Peyer's patch (tissue), 4 donors: ENCODE measurements at regions not wholly inside any gene's neighbourhood (a gene's known extent, or its start where the extent isn't known, plus 50 kb on each side); places are given as distances from the start of the nearest gene placed in this dataset.

Experiments used
- DNase-seq, 3 donors: peaks; one replicate each; pipeline ENCODE4 v3.0.0-alpha.2; 2017 to 2019
- H3K27ac ChIP-seq, 4 donors: fragments of 200-600 bp; sonication (generic); one replicate each; pipeline ENCODE4 v1.5.1; 2016 to 2019
- H3K27me3 ChIP-seq, 2 donors: fragments of 200-600 bp; sonication (generic); one replicate each; pipeline ENCODE4 v1.5.1; 2019
- H3K36me3 ChIP-seq, 3 donors: fragments of 200-600 bp; sonication (generic); one replicate each; pipeline ENCODE4 v1.5.1; 2016 to 2019
- H3K4me1 ChIP-seq, 4 donors: fragments of 200-600 bp; sonication (generic); one replicate each; pipeline ENCODE4 v1.5.1; 2016 to 2019
- H3K4me3 ChIP-seq, 4 donors: fragments of 200-600 bp; sonication (generic); 1 replicate in 3 of 4; 2 replicates in 1 of 4; pipeline ENCODE4 v1.5.1; 2016 to 2019; ENCODE audit warnings: mild to moderate bottlenecking in 1 of 4
- H3K9me3 ChIP-seq, 4 donors: fragments of 200-600 bp; sonication (generic); one replicate each; pipeline ENCODE4 v1.5.1; 2016 to 2019; ENCODE audit warnings: mild to moderate bottlenecking in 1 of 4
- POLR2A ChIP-seq, 2 donors: fragments of 450-650 bp; IDR thresholded peaks; one replicate each; pipeline ENCODE4 v1.5.1; 2017; ENCODE audit warnings: antibody characterized with exemption in 2 of 2, mild to moderate bottlenecking in 2 of 2, moderate library complexity in 2 of 2
- TF ChIP-seq, protein P1 (sequence below), 6 experiments: fragments of 450-650 bp in 4 of 6; fragments of 200-600 bp in 2 of 6; sonication (generic) in 1 of 6; IDR thresholded peaks; one replicate each; pipeline ENCODE4 v1.5.1; 2017 to 2019; ENCODE audit warnings: antibody characterized with exemption in 6 of 6, mild to moderate bottlenecking in 3 of 6, moderate library complexity in 1 of 6

DNA sequence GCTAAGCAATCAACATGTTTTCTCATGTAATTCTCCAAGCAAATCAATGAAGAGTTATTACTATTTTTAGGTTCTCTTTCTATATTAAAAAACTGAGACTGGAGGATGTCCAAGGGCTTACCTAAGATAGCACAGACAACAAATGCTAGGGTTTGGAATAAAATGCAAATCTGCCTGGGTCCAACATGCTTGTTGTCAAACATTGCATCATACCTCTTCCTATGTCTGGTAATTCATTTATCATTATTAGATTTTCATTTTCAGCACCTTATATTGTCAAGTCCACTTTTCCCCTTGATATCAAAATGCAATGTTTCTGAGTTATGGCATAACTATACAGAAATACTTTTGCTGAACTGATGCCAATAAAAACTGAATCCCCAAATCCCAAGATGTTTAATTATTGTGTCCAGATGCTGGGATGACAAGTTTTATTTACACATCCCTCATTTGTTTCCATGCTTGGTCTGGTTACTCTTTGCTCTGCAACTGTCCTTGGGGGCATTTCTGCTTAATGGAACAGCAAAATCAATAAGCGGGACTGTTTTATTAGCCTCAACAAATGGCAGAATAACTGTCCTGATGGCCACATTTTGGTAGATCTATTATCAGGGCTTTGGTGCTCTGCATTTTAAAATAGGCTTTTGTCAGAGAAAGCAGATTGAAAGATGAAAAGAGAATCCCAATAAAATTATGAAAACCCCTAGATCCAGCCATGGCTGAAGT is 86.0 kb downstream of the C11orf87 start:
- H3K9me3 ChIP-seq: no peaks in the 10 kb centered on the region
- DNase-seq: no peak
- H3K36me3 ChIP-seq: no peaks in the 10 kb centered on the region
- no peak overlapping the region for H3K4me3 ChIP-seq
- H3K27ac ChIP-seq: no peak overlapping the region
- H3K4me1 ChIP-seq: no peaks in the 10 kb centered on the region
- H3K27me3 ChIP-seq: no peaks in the 10 kb centered on the region
- TF ChIP-seq, protein P1, sequence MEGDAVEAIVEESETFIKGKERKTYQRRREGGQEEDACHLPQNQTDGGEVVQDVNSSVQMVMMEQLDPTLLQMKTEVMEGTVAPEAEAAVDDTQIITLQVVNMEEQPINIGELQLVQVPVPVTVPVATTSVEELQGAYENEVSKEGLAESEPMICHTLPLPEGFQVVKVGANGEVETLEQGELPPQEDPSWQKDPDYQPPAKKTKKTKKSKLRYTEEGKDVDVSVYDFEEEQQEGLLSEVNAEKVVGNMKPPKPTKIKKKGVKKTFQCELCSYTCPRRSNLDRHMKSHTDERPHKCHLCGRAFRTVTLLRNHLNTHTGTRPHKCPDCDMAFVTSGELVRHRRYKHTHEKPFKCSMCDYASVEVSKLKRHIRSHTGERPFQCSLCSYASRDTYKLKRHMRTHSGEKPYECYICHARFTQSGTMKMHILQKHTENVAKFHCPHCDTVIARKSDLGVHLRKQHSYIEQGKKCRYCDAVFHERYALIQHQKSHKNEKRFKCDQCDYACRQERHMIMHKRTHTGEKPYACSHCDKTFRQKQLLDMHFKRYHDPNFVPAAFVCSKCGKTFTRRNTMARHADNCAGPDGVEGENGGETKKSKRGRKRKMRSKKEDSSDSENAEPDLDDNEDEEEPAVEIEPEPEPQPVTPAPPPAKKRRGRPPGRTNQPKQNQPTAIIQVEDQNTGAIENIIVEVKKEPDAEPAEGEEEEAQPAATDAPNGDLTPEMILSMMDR (IDR thresholded peaks at IDR 0.05): no peak
- TF ChIP-seq POLR2A (IDR thresholded peaks at IDR 0.05): no peak

DNA sequence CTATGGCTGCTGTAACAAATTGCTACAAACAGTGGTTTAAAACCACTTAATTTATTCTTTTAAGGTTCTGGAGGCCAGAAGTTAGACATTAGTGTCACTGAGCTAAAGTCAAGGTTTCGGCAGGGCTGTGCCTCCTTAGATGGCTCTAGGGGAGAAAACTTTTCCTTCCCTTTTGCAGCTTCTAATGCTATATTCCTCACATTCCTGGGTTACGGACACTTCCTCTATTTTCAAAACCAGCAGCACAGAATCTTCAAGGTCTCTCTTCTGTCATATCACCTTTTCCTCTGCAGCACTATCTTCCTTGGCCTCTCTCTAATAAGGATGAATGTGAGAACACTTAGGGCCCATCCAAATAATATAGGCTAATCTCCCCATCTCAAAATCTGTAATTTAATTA is 87.0 kb downstream of the C11orf87 start:
- Histone ChIP-seq H3K27ac (no peak overlapping the region), H3K4me1 (no peaks in the 10 kb centered on the region), H3K36me3 (no peaks in the 10 kb centered on the region), H3K4me3 (no peak overlapping the region), H3K27me3 (no peaks in the 10 kb centered on the region), H3K9me3 (no peaks in the 10 kb centered on the region)
- no peak for TF ChIP-seq POLR2A (IDR thresholded peaks at IDR 0.05)
- DNase-seq: no peak

DNA sequence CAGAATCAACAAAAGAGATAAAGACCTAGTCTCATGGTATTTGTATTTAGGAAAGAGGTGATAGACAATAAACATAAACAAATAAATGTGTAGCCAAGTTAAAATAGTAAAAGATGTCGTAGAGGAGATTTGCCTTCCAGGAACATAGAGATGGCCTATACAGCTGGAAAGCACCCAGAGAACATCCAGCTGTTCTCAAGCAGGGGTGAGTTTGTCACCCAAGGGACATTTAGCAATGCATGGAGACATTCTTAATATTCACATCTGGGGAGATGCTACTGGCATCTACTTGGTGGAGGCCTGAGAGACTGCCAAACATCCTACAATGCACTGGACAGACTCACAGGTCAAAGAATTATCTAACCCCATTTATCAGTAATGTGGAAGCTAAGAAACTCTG is 88.3 kb downstream of the C11orf87 start:
- no peaks in the 10 kb centered on the region for H3K9me3 ChIP-seq
- H3K4me1 ChIP-seq: no peaks in the 10 kb centered on the region
- no peaks in the 10 kb centered on the region for H3K36me3 ChIP-seq
- DNase-seq: no peak
- no peak overlapping the region for H3K4me3 ChIP-seq
- H3K27me3 ChIP-seq: no peaks in the 10 kb centered on the region
- no peak for TF ChIP-seq POLR2A (IDR thresholded peaks at IDR 0.05)
- TF ChIP-seq, protein P1 (IDR thresholded peaks at IDR 0.05): no peak
- no peak overlapping the region for H3K27ac ChIP-seq

GRCh38 chr11:109511598-109511997 is 89.6 kb downstream of the C11orf87 start:
- no peaks in the 10 kb centered on the region for H3K27me3 ChIP-seq
- H3K9me3 ChIP-seq: no peaks in the 10 kb centered on the region
- no peaks in the 10 kb centered on the region for H3K4me1 ChIP-seq
- H3K4me3 ChIP-seq: no peak overlapping the region
- no peaks in the 10 kb centered on the region for H3K36me3 ChIP-seq
- no peak for DNase-seq
- H3K27ac ChIP-seq: no peak overlapping the region
- no peak for TF ChIP-seq POLR2A (IDR thresholded peaks at IDR 0.05)
- TF ChIP-seq, protein P1 (IDR thresholded peaks at IDR 0.05): no peak

DNA sequence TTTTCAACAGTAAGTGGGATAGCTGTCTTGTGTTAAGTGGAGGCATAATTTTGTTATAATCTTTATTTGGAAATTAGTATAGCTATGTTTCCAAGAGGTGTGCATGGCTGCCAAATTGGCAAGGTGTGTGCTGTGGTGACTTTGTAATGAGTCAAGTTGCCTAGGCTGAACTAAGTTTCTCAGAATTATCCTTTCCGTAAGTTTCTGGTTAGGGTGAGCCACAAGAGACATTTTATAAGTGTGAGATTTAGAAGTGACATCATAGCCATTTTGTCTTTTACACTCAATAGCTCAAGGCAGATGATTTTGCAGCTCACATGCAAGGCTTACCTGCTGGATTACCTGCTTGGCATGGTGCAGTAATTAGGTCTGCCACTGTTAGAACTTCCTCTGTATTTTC is 90.3 kb downstream of the C11orf87 start:
- no peak for TF ChIP-seq POLR2A (IDR thresholded peaks at IDR 0.05)
- TF ChIP-seq, protein P1 (IDR thresholded peaks at IDR 0.05): no peak
- no peak overlapping the region for H3K4me3 ChIP-seq
- no peak overlapping the region for H3K27ac ChIP-seq
- no peaks in the 10 kb centered on the region for H3K9me3 ChIP-seq
- no peak for DNase-seq
- no peaks in the 10 kb centered on the region for H3K4me1 ChIP-seq
- no peaks in the 10 kb centered on the region for H3K27me3 ChIP-seq
- no peaks in the 10 kb centered on the region for H3K36me3 ChIP-seq

DNA sequence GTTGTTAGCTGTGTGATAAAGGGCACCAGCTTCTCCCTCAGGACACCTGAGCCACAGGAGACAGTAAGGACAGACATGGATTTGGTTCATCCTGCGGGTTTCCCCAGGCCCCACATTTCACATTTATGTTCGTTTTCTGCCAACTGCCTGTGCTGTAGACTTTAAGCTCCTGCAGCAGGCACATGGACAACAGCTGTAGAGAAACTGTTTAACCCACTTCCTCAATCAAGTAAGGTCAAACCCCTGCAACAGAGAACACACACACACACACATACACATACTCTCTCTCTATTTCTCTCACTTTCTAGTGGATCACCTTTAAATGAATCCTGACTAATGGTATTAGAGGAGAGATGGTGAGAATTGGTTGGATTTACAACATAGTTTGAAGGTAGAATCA is 90.7 kb downstream of the C11orf87 start:
- Histone ChIP-seq H3K36me3 (no peaks in the 10 kb centered on the region), H3K9me3 (no peaks in the 10 kb centered on the region), H3K27ac (no peak overlapping the region), H3K27me3 (no peaks in the 10 kb centered on the region), H3K4me1 (no peaks in the 10 kb centered on the region), H3K4me3 (no peak overlapping the region)
- DNase-seq: no peak
- TF ChIP-seq, protein P1 (IDR thresholded peaks at IDR 0.05): no peak
